ENCODE measurements at regions not wholly inside any gene's neighbourhood (a gene's known extent, or its start where the extent isn't known, plus 50 kb on each side); places are given as distances from the start of the nearest gene placed in this dataset.

- Histone ChIP-seq H3K27ac (ENCODE audit: control insufficient read depth, insufficient read depth) (no peak overlapping the region), H3K4me1 (ENCODE audit: control insufficient read depth, insufficient read depth, low read length) (peaks cover 8% of the 10 kb centered on the region), H3K9me3 (replicated peaks; ENCODE audit: control insufficient read depth, insufficient read depth, low read length) (no peaks in the 10 kb centered on the region; the same call in 2 of the 3 replicates), H3K36me3 (ENCODE audit: control insufficient read depth in 2 of 2, insufficient read depth in 2 of 2, low read length in 1 of 2) (no peaks in the 10 kb centered on the region), H3K9ac (ENCODE audit: control insufficient read depth, insufficient read depth, low read length) (no peak overlapping the region), H2AFZ (ENCODE audit: control insufficient read depth, low read depth, low read length) (no peak overlapping the region), H3K27me3 (replicated peaks in 1 of 2; ENCODE audit: control insufficient read depth in 2 of 2, insufficient read depth in 2 of 2, low read length in 1 of 2) (no peaks in the 10 kb centered on the region; a peak in 1 of 4 replicates), H3K79me2 (ENCODE audit: control insufficient read depth, insufficient read depth, low read length) (no peaks in the 10 kb centered on the region), H4K20me1 (ENCODE audit: control insufficient read depth, insufficient read depth) (no peaks in the 10 kb centered on the region), H3K4me2 (ENCODE audit: control insufficient read depth, insufficient read depth) (no peak overlapping the region), H3K4me3 (no peak overlapping the region)
- in situ Hi-C loops (cut with MboI) (no loop called here), intact Hi-C loops (cut with micrococcal nuclease; ENCODE audit: unreplicated experiment) (no loop called here)
- ChIA-PET POLR2A (interaction anchor here (5.4 kb wide), 1 partner anchor 13 kb away, joined by 29 read pairs; no protein-coding TSS in a partner anchor), CTCF (interaction anchor here (0.7 to 7.5 kb wide), 9 partner anchors 9 to 651 kb away, joined by 3 to 131 read pairs (median 4); no protein-coding TSS in a partner anchor), SMC1A (ENCODE audit: uncharacterized antibody, unreplicated experiment) (interaction anchor here (1.0 to 7.5 kb wide), 10 partner anchors 12 to 593 kb away, joined by 3 to 138 read pairs (median 4); no protein-coding TSS in a partner anchor), RAD21 (ENCODE audit: unreplicated experiment) (interaction anchor here (0.7 to 2.6 kb wide), 7 partner anchors 11 to 418 kb away, joined by 3 to 20 read pairs (median 4); no protein-coding TSS in a partner anchor)
- DNase-seq (ENCODE audit: low read depth, low spot score) (no peak), ATAC-seq (no peak), FAIRE-seq (no peak)
- TF ChIP-seq SMAD5 (IDR thresholded peaks at IDR 0.05; ENCODE audit: low read depth): no peak
- TF ChIP-seq, protein P1, sequence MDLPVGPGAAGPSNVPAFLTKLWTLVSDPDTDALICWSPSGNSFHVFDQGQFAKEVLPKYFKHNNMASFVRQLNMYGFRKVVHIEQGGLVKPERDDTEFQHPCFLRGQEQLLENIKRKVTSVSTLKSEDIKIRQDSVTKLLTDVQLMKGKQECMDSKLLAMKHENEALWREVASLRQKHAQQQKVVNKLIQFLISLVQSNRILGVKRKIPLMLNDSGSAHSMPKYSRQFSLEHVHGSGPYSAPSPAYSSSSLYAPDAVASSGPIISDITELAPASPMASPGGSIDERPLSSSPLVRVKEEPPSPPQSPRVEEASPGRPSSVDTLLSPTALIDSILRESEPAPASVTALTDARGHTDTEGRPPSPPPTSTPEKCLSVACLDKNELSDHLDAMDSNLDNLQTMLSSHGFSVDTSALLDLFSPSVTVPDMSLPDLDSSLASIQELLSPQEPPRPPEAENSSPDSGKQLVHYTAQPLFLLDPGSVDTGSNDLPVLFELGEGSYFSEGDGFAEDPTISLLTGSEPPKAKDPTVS (IDR thresholded peaks at IDR 0.05; ENCODE audit: low read depth, low read length): no peak
- no peak for TF ChIP-seq ATF7 (IDR thresholded peaks at IDR 0.05; ENCODE audit: low read depth)
- TF ChIP-seq STAT3 (IDR thresholded peaks at IDR 0.05; ENCODE audit: low read depth, low read length): no peak
- no peak for TF ChIP-seq NR2C1 (IDR thresholded peaks at IDR 0.05)
- no peak for TF ChIP-seq FOS (IDR thresholded peaks at IDR 0.05; ENCODE audit: borderline replicate concordance, extremely low read depth, insufficient read length)
- TF ChIP-seq, protein P2, sequence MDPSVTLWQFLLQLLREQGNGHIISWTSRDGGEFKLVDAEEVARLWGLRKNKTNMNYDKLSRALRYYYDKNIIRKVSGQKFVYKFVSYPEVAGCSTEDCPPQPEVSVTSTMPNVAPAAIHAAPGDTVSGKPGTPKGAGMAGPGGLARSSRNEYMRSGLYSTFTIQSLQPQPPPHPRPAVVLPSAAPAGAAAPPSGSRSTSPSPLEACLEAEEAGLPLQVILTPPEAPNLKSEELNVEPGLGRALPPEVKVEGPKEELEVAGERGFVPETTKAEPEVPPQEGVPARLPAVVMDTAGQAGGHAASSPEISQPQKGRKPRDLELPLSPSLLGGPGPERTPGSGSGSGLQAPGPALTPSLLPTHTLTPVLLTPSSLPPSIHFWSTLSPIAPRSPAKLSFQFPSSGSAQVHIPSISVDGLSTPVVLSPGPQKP (IDR thresholded peaks at IDR 0.05; ENCODE audit: low read depth, low read length): no peak
- TF ChIP-seq PBX3 (IDR thresholded peaks at IDR 0.05; ENCODE audit: insufficient replicate concordance, low read depth, low read length): no peak
- no peak for TF ChIP-seq PAX8 (IDR thresholded peaks at IDR 0.05)
- TF ChIP-seq NFYA (IDR thresholded peaks at IDR 0.05; ENCODE audit: borderline replicate concordance, low read depth, low read length): no peak
- TF ChIP-seq ZSCAN29 (IDR thresholded peaks at IDR 0.05): no peak
- TF ChIP-seq TBL1XR1 (IDR thresholded peaks at IDR 0.05; ENCODE audit: low read depth, low read length): no peak
- TF ChIP-seq RAD51 (IDR thresholded peaks at IDR 0.05): no peak
- TF ChIP-seq, protein P3, sequence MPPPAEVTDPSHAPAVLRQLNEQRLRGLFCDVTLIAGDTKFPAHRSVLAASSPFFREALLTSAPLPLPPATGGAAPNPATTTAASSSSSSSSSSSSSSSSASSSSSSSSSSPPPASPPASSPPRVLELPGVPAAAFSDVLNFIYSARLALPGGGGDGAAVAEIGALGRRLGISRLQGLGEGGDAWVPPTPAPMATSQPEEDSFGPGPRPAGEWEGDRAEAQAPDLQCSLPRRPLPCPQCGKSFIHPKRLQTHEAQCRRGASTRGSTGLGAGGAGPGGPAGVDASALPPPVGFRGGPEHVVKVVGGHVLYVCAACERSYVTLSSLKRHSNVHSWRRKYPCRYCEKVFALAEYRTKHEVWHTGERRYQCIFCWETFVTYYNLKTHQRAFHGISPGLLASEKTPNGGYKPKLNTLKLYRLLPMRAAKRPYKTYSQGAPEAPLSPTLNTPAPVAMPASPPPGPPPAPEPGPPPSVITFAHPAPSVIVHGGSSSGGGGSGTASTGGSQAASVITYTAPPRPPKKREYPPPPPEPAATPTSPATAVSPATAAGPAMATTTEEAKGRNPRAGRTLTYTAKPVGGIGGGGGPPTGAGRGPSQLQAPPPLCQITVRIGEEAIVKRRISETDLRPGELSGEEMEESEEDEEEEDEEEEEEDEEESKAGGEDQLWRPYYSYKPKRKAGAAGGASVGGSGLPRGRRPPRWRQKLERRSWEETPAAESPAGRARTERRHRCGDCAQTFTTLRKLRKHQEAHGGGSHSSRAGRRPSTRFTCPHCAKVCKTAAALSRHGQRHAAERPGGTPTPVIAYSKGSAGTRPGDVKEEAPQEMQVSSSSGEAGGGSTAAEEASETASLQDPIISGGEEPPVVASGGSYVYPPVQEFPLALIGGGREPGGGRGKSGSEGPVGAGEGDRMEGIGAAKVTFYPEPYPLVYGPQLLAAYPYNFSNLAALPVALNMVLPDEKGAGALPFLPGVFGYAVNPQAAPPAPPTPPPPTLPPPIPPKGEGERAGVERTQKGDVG (CRISPR knock-in tag; IDR thresholded peaks at IDR 0.05): no peak
- no peak for TF ChIP-seq TARDBP (IDR thresholded peaks at IDR 0.05; ENCODE audit: borderline replicate concordance)
- no peak for TF ChIP-seq YY1 (IDR thresholded peaks at IDR 0.05; ENCODE audit: low read depth, low read length)
- TF ChIP-seq BRCA1 (IDR thresholded peaks at IDR 0.05; ENCODE audit: low read depth, low read length): no peak
- no TSS peak for BruUV-seq (replicated peaks)
- 40% methylated on average over 6 of the region's 6 CpGs for WGBS (ENCODE audit: insufficient coverage, insufficient replicate concordance, low lambda C conversion rate, missing lambda C conversion rate)
Observed at GRCh38 chr6:151705993-151706733, 101.3 kb upstream of the ESR1 start.

Data from GM12878 (cell line).